ENCODE measurements at regions not wholly inside any gene's neighbourhood (a gene's known extent, or its start where the extent isn't known, plus 50 kb on each side); places are given as distances from the start of the nearest gene placed in this dataset.

- Histone ChIP-seq H3K4me1 (ENCODE audit: insufficient read depth, low read length) (no peaks in the 10 kb centered on the region), H3K27me3 (ENCODE audit: insufficient read depth, low read length) (no peaks in the 10 kb centered on the region), H3K36me3 (ENCODE audit: insufficient read depth, low read length) (no peaks in the 10 kb centered on the region), H4K20me1 (ENCODE audit: insufficient read depth, low read length) (no peaks in the 10 kb centered on the region), H2AFZ (ENCODE audit: low read depth, low read length) (no peak overlapping the region), H3K9me3 (ENCODE audit: insufficient read depth, low read depth, low read length) (no peaks in the 10 kb centered on the region), H3K9ac (ENCODE audit: low read length) (no peak overlapping the region), H3K4me3 (ENCODE audit: insufficient read depth, low read depth, low read length) (no peak overlapping the region), H3K27ac (ENCODE audit: low read depth, low read length) (no peak overlapping the region), H3K79me2 (ENCODE audit: insufficient read depth, low read length) (no peaks in the 10 kb centered on the region), H3K4me2 (ENCODE audit: low read length) (no peak overlapping the region)
- no peak overlapping the region for H3K4me3 Mint-ChIP-seq (ENCODE audit: unreplicated experiment)
- TF ChIP-seq CTCF (IDR thresholded peaks at IDR 0.05; ENCODE audit: insufficient read depth, low read depth, low read length): no peak
- TF ChIP-seq EZH2 (IDR thresholded peaks at IDR 0.05; ENCODE audit: insufficient read depth, low read length): no peak
- H3K36me3 Mint-ChIP-seq (ENCODE audit: low read depth, unreplicated experiment): no peaks in the 10 kb centered on the region
- no peaks in the 10 kb centered on the region for H3K27me3 Mint-ChIP-seq (ENCODE audit: low read depth, unreplicated experiment)
- no peak for DNase-seq (ENCODE audit: low read depth)
- H3K27ac Mint-ChIP-seq (ENCODE audit: unreplicated experiment): no peak overlapping the region
- no peak for FAIRE-seq
- H3K9me3 Mint-ChIP-seq (ENCODE audit: unreplicated experiment): no peaks in the 10 kb centered on the region
- H3K4me1 Mint-ChIP-seq (ENCODE audit: low read depth, unreplicated experiment): peaks cover 4% of the 10 kb centered on the region
These were observed 332.1 kb downstream of the WDR11 start for GRCh38 chr10:121183236-121183635.

- H3K4me2 ChIP-seq (ENCODE audit: low read length): no peak overlapping the region
- Mint-ChIP-seq H3K4me1 (ENCODE audit: low read depth, unreplicated experiment) (peaks cover 4% of the 10 kb centered on the region), H3K27ac (ENCODE audit: unreplicated experiment) (no peak overlapping the region), H3K36me3 (ENCODE audit: low read depth, unreplicated experiment) (no peaks in the 10 kb centered on the region), H3K4me3 (ENCODE audit: unreplicated experiment) (no peak overlapping the region), H3K27me3 (ENCODE audit: low read depth, unreplicated experiment) (no peaks in the 10 kb centered on the region), H3K9me3 (ENCODE audit: unreplicated experiment) (no peaks in the 10 kb centered on the region)
- TF ChIP-seq EZH2 (IDR thresholded peaks at IDR 0.05; ENCODE audit: insufficient read depth, low read length): no peak
- no peak for TF ChIP-seq CTCF (IDR thresholded peaks at IDR 0.05; ENCODE audit: insufficient read depth, low read depth, low read length)
- H2AFZ ChIP-seq (ENCODE audit: low read depth, low read length): no peak overlapping the region
- DNase-seq (ENCODE audit: low read depth): no peak
- H3K79me2 ChIP-seq (ENCODE audit: insufficient read depth, low read length): no peaks in the 10 kb centered on the region
- H3K4me3 ChIP-seq (ENCODE audit: insufficient read depth, low read depth, low read length): no peak overlapping the region
- H3K4me1 ChIP-seq (ENCODE audit: insufficient read depth, low read length): no peaks in the 10 kb centered on the region
- H3K27me3 ChIP-seq (ENCODE audit: insufficient read depth, low read length): no peaks in the 10 kb centered on the region
- FAIRE-seq: no peak
- H3K27ac ChIP-seq (ENCODE audit: low read depth, low read length): no peak overlapping the region
- no peaks in the 10 kb centered on the region for H3K9me3 ChIP-seq (ENCODE audit: insufficient read depth, low read depth, low read length)
- no peaks in the 10 kb centered on the region for H3K36me3 ChIP-seq (ENCODE audit: insufficient read depth, low read length)
- H4K20me1 ChIP-seq (ENCODE audit: insufficient read depth, low read length): no peaks in the 10 kb centered on the region
- no peak overlapping the region for H3K9ac ChIP-seq (ENCODE audit: low read length)
These were observed 332.5 kb downstream of the WDR11 start for GRCh38 chr10:121183707-121184106.

- no peaks in the 10 kb centered on the region for H3K4me1 ChIP-seq (ENCODE audit: insufficient read depth, low read length)
- Mint-ChIP-seq H3K27ac (ENCODE audit: unreplicated experiment) (no peak overlapping the region), H3K27me3 (ENCODE audit: low read depth, unreplicated experiment) (no peaks in the 10 kb centered on the region), H3K36me3 (ENCODE audit: low read depth, unreplicated experiment) (no peaks in the 10 kb centered on the region), H3K9me3 (ENCODE audit: unreplicated experiment) (no peaks in the 10 kb centered on the region), H3K4me1 (ENCODE audit: low read depth, unreplicated experiment) (peaks cover 4% of the 10 kb centered on the region), H3K4me3 (ENCODE audit: unreplicated experiment) (no peak overlapping the region)
- H3K4me3 ChIP-seq (ENCODE audit: insufficient read depth, low read depth, low read length): no peak overlapping the region
- no peaks in the 10 kb centered on the region for H3K79me2 ChIP-seq (ENCODE audit: insufficient read depth, low read length)
- no peak overlapping the region for H3K4me2 ChIP-seq (ENCODE audit: low read length)
- TF ChIP-seq EZH2 (IDR thresholded peaks at IDR 0.05; ENCODE audit: insufficient read depth, low read length): no peak
- no peak for TF ChIP-seq CTCF (IDR thresholded peaks at IDR 0.05; ENCODE audit: insufficient read depth, low read depth, low read length)
- H3K36me3 ChIP-seq (ENCODE audit: insufficient read depth, low read length): no peaks in the 10 kb centered on the region
- H3K9ac ChIP-seq (ENCODE audit: low read length): no peak overlapping the region
- FAIRE-seq (no peak), DNase-seq (ENCODE audit: low read depth) (no peak)
- H3K27ac ChIP-seq (ENCODE audit: low read depth, low read length): no peak overlapping the region
- no peaks in the 10 kb centered on the region for H3K27me3 ChIP-seq (ENCODE audit: insufficient read depth, low read length)
- H3K9me3 ChIP-seq (ENCODE audit: insufficient read depth, low read depth, low read length): no peaks in the 10 kb centered on the region
- no peaks in the 10 kb centered on the region for H4K20me1 ChIP-seq (ENCODE audit: insufficient read depth, low read length)
- no peak overlapping the region for H2AFZ ChIP-seq (ENCODE audit: low read depth, low read length)
These were observed 334.8 kb downstream of the WDR11 start for GRCh38 chr10:121185816-121186455.

Data from astrocyte (in vitro differentiated cells and primary cell).